Keratinocyte (primary cell): ENCODE measurements at regions not wholly inside any gene's neighbourhood (a gene's known extent, or its start where the extent isn't known, plus 50 kb on each side); places are given as distances from the start of the nearest gene placed in this dataset.

ENCODE experiments used
- DNase-seq: peaks from one replicate; pipeline ENCODE4 v3.0.0-alpha.2; 2011; ENCODE audit warnings: low read depth, missing footprints, low spot score
- FAIRE-seq: peaks from 2 replicates; lab custom pipeline; 2011; peaks lifted over from hg19 to GRCh38; lab: Jason Lieb, UNC
- H2AFZ ChIP-seq: 2 replicates; pipeline ENCODE4 v1.6.0; 2012; ENCODE audit warnings: low read length, control low read depth, inconsistent platforms; ENCODE audit not compliant: control insufficient read depth
- H3K27ac ChIP-seq: 2 replicates; pipeline ENCODE4 v1.5.1; 2011; ENCODE audit warnings: low read length; ENCODE audit not compliant: control insufficient read depth, insufficient read depth
- H3K27me3 ChIP-seq: 3 replicates; pipeline ENCODE4 v1.6.0; 2011; ENCODE audit warnings: low read length; ENCODE audit not compliant: control insufficient read depth, insufficient read depth; ENCODE audit errors: extremely low read depth
- H3K36me3 ChIP-seq, 2 experiments: 2 replicates in 1 of 2; 3 replicates in 1 of 2; pipeline ENCODE4 v1.5.1; 2011; ENCODE audit warnings: low read length in 2 of 2, mild to moderate bottlenecking in 1 of 2; ENCODE audit not compliant: control insufficient read depth in 2 of 2, insufficient read depth in 2 of 2; ENCODE audit errors: extremely low read depth in 1 of 2
- H3K4me1 ChIP-seq: 3 replicates; pipeline ENCODE4 v1.5.1; 2011; ENCODE audit warnings: low read length; ENCODE audit not compliant: control insufficient read depth, insufficient read depth; ENCODE audit errors: extremely low read depth
- H3K4me2 ChIP-seq: 3 replicates; pipeline ENCODE4 v1.6.0; 2011; ENCODE audit warnings: low read depth, low read length; ENCODE audit not compliant: control insufficient read depth, insufficient read depth; ENCODE audit errors: extremely low read depth
- H3K4me3 ChIP-seq, 3 experiments: fragments of 200-600 bp in 1 of 3; sonication (generic) in 1 of 3; 2 replicates in 2 of 3; 3 replicates in 1 of 3; pipeline ENCODE4 v1.5.1; 2011 to 2016; ENCODE audit warnings: low read length in 3 of 3, mild to moderate bottlenecking in 3 of 3, control low read depth in 2 of 3, inconsistent platforms in 1 of 3, low read depth in 1 of 3, mixed read lengths in 1 of 3, mixed run types in 1 of 3, moderate library complexity in 1 of 3; ENCODE audit not compliant: control insufficient read depth in 2 of 3, insufficient read depth in 2 of 3; ENCODE audit errors: extremely low read depth in 1 of 3
- H3K79me2 ChIP-seq: 2 replicates; pipeline ENCODE4 v1.6.0; 2012; ENCODE audit warnings: low read length; ENCODE audit not compliant: control insufficient read depth, insufficient read depth
- H3K9ac ChIP-seq: 3 replicates; pipeline ENCODE4 v1.6.0; 2011; ENCODE audit warnings: low read length; ENCODE audit not compliant: control insufficient read depth, insufficient read depth; ENCODE audit errors: extremely low read depth
- H3K9me1 ChIP-seq: 3 replicates; pipeline ENCODE4 v1.6.0; 2011; ENCODE audit warnings: low read length; ENCODE audit not compliant: control insufficient read depth, insufficient read depth; ENCODE audit errors: extremely low read depth
- H3K9me3 ChIP-seq: 2 replicates; pipeline ENCODE4 v1.5.1; 2012; ENCODE audit warnings: low read depth, low read length; ENCODE audit not compliant: control insufficient read depth
- H4K20me1 ChIP-seq: 3 replicates; pipeline ENCODE4 v1.6.0; 2011; ENCODE audit warnings: low read length; ENCODE audit not compliant: control insufficient read depth, insufficient read depth; ENCODE audit errors: extremely low read depth
- EZH2 ChIP-seq: IDR thresholded peaks from one replicate; pipeline ENCODE4 v1.6.1; 2012; ENCODE audit warnings: inconsistent platforms, mild to moderate bottlenecking, low read length, moderate library complexity
- dilution Hi-C: fragments of 300-500 bp; cut with MboI; formaldehyde crosslinking; loops from one replicate; pipeline ENCODE4 v1.7.0; 2020; ENCODE audit warnings: low sequenced_read_pairs; ENCODE audit not compliant: extremely low pct_ligation_motif_present
- TF ChIP-seq, protein P1 (sequence below), 3 experiments: IDR thresholded peaks in 1 of 3; conservative IDR thresholded peaks in 1 of 3; optimal IDR thresholded peaks in 1 of 3; 2 replicates in 2 of 3; 3 replicates in 1 of 3; pipeline versions ENCODE3 to v1.5.1; 2011; ENCODE audit warnings: low read length in 3 of 3, mild to moderate bottlenecking in 3 of 3, moderate library complexity in 2 of 3, control low read depth in 1 of 3, inconsistent platforms in 1 of 3; ENCODE audit not compliant: insufficient read depth in 2 of 3; ENCODE audit errors: extremely low read depth in 1 of 3

DNA sequence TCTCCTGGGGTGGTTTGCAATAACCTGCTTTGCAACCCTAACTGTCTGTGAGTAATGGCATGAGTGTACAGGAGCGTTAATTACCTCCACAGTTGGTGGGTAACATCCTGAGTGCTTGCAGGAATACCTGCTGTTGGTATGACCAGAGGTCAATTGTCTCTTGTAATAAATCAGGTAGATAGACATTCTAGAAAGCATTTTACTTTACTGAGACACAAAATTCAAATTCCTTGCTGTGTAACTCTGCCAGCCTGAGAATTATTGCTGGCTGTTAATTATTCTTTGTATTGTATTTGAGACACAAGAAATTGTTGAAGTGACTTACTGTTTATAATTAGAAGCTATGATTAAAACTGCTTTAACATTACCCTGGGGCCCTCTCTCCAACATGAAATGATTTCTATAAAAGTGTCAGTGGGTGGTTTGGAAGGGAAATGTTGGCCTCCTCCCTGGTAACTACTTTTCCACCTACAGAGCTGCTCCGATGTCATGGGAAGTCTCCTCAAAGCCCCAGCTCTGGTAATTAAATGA lies 150.8 kb upstream of the ADCY2 start:
- Histone ChIP-seq H3K4me1 (no peaks in the 10 kb centered on the region), H2AFZ (no peak overlapping the region), H4K20me1 (no peaks in the 10 kb centered on the region), H3K4me3 (no peak overlapping the region), H3K4me2 (no peak overlapping the region), H3K9ac (no peak overlapping the region), H3K79me2 (no peaks in the 10 kb centered on the region), H3K27ac (no peak overlapping the region), H3K9me1 (no peaks in the 10 kb centered on the region), H3K36me3 (no peaks in the 10 kb centered on the region), H3K27me3 (no peaks in the 10 kb centered on the region), H3K9me3 (no peaks in the 10 kb centered on the region)
- FAIRE-seq (no peak), DNase-seq (no peak)
- dilution Hi-C loops: no loop called here
- TF ChIP-seq, protein P1, sequence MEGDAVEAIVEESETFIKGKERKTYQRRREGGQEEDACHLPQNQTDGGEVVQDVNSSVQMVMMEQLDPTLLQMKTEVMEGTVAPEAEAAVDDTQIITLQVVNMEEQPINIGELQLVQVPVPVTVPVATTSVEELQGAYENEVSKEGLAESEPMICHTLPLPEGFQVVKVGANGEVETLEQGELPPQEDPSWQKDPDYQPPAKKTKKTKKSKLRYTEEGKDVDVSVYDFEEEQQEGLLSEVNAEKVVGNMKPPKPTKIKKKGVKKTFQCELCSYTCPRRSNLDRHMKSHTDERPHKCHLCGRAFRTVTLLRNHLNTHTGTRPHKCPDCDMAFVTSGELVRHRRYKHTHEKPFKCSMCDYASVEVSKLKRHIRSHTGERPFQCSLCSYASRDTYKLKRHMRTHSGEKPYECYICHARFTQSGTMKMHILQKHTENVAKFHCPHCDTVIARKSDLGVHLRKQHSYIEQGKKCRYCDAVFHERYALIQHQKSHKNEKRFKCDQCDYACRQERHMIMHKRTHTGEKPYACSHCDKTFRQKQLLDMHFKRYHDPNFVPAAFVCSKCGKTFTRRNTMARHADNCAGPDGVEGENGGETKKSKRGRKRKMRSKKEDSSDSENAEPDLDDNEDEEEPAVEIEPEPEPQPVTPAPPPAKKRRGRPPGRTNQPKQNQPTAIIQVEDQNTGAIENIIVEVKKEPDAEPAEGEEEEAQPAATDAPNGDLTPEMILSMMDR (optimal IDR thresholded peaks at IDR 0.05 in 1 of 3, IDR thresholded peaks at IDR 0.05 in 1 of 3, conservative IDR thresholded peaks at IDR 0.05 in 1 of 3; ENCODE audit: extremely low read depth in 1 of 3, insufficient read depth in 2 of 3, low read length in 3 of 3): no peak
- TF ChIP-seq EZH2: no peak

DNA sequence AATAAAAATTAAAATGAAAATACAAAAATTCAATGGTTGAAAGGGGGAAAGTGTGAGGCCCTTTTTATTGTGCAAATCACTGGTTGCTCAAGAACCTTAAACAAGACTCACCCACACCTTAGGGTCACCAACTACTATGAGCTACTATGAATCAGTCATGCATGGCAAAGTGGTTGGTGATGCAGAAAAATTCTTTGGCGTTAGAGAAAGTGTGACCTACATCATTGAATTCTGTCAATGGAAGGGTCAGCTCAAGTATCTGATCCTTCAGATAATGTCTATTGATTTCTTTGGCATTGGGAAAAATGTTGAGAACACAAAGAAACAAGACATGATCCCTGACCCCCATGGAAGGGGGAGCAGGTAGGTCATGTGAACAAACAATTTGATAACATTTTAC lies 149.7 kb upstream of the ADCY2 start:
- no peaks in the 10 kb centered on the region for H3K9me3 ChIP-seq
- no peak for FAIRE-seq
- H3K79me2 ChIP-seq: no peaks in the 10 kb centered on the region
- H3K4me1 ChIP-seq: no peaks in the 10 kb centered on the region
- no peak for TF ChIP-seq EZH2
- TF ChIP-seq, protein P1 (optimal IDR thresholded peaks at IDR 0.05 in 1 of 3, IDR thresholded peaks at IDR 0.05 in 1 of 3, conservative IDR thresholded peaks at IDR 0.05 in 1 of 3; ENCODE audit: extremely low read depth in 1 of 3, insufficient read depth in 2 of 3, low read length in 3 of 3): no peak
- H2AFZ ChIP-seq: no peak overlapping the region
- no peaks in the 10 kb centered on the region for H3K9me1 ChIP-seq
- dilution Hi-C loops: no loop called here
- no peaks in the 10 kb centered on the region for H3K36me3 ChIP-seq
- H3K9ac ChIP-seq: no peak overlapping the region
- H3K27ac ChIP-seq: no peak overlapping the region
- no peak overlapping the region for H3K4me3 ChIP-seq
- no peak overlapping the region for H3K4me2 ChIP-seq
- H4K20me1 ChIP-seq: no peaks in the 10 kb centered on the region
- H3K27me3 ChIP-seq: no peaks in the 10 kb centered on the region
- no peak for DNase-seq
